HG02642 (cell line): ENCODE measurements at regions not wholly inside any gene's neighbourhood (a gene's known extent, or its start where the extent isn't known, plus 50 kb on each side); places are given as distances from the start of the nearest gene placed in this dataset.
A peak's percentile ranks its signal among the peaks of the same experiment; 100 is the strongest.

Experiments used
- ATAC-seq: cut with Tn5 transposase; IDR thresholded peaks from one replicate; pipeline ENCODE4 v1.9.1; 2021; ENCODE audit warnings: mild to moderate bottlenecking; ENCODE audit not compliant: unreplicated experiment, poor library complexity

GRCh38 chr14:61193476-61193875 lies 87.7 kb downstream of the TMEM30B start:
- ATAC-seq, result no peak

GRCh38 chr14:61192989-61193388 lies 88.1 kb downstream of the TMEM30B start:
- ATAC-seq, result no peak

- no peak for ATAC-seq
Observed at GRCh38 chr14:61191733-61192132, 89.4 kb downstream of the TMEM30B start.

- ATAC-seq, result no peak
Observed at GRCh38 chr14:61190341-61190740, 90.8 kb downstream of the TMEM30B start.

- ATAC-seq, result peak; percentile 63
Observed at GRCh38 chr14:61188978-61189808, 91.9 kb downstream of the TMEM30B start.

- ATAC-seq, result no peak
Observed at GRCh38 chr14:61188196-61188595, 92.9 kb downstream of the TMEM30B start.

- no peak for ATAC-seq
Observed at GRCh38 chr14:61187196-61187905, 93.8 kb downstream of the TMEM30B start.

GRCh38 chr14:61186341-61187195 lies 94.6 kb downstream of the TMEM30B start:
- no peak for ATAC-seq

- ATAC-seq, result no peak
Observed at GRCh38 chr14:61185534-61185933, 95.6 kb downstream of the TMEM30B start.

- no peak for ATAC-seq
Observed at GRCh38 chr14:61184112-61184511, 97.0 kb downstream of the TMEM30B start.

- no peak for ATAC-seq
Observed at GRCh38 chr14:61183196-61183885, 97.8 kb downstream of the TMEM30B start.

GRCh38 chr14:61179796-61180398 lies 101.2 kb downstream of the TMEM30B start:
- ATAC-seq, result no peak

- ATAC-seq, result no peak
Observed at GRCh38 chr14:61179061-61179690, 102.0 kb downstream of the TMEM30B start.

- ATAC-seq, result no peak
Observed at GRCh38 chr14:61178226-61179060, 102.7 kb downstream of the TMEM30B start.

GRCh38 chr14:61177279-61178225 lies 103.6 kb downstream of the TMEM30B start:
- no peak for ATAC-seq

- no peak for ATAC-seq
Observed at GRCh38 chr14:61176686-61177085, 104.5 kb downstream of the TMEM30B start.

GRCh38 chr14:61174987-61175386 lies 106.2 kb downstream of the TMEM30B start:
- no peak for ATAC-seq
